ENCODE measurements at regions not wholly inside any gene's neighbourhood (a gene's known extent, or its start where the extent isn't known, plus 50 kb on each side); places are given as distances from the start of the nearest gene placed in this dataset.

DNA sequence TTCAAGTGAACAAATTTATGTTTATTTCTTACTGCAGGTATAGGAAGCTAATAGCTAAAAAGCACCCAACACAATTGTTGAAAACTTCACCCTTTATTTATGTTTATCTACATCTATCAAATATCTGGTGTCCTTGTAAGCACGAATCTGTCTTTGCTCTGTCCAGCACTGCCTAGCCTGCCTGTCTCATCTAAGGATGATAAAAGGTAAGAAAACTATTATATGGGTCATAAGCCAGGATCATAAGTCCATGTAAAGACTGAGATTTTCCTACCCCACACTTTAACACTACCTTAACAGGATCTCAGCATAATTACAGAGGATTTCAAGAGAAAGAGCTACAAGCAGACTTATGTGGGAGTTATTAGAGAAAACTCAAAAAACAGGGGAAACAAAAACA is 365.6 kb upstream of the TMEFF2 start:
- TF ChIP-seq, protein P1, sequence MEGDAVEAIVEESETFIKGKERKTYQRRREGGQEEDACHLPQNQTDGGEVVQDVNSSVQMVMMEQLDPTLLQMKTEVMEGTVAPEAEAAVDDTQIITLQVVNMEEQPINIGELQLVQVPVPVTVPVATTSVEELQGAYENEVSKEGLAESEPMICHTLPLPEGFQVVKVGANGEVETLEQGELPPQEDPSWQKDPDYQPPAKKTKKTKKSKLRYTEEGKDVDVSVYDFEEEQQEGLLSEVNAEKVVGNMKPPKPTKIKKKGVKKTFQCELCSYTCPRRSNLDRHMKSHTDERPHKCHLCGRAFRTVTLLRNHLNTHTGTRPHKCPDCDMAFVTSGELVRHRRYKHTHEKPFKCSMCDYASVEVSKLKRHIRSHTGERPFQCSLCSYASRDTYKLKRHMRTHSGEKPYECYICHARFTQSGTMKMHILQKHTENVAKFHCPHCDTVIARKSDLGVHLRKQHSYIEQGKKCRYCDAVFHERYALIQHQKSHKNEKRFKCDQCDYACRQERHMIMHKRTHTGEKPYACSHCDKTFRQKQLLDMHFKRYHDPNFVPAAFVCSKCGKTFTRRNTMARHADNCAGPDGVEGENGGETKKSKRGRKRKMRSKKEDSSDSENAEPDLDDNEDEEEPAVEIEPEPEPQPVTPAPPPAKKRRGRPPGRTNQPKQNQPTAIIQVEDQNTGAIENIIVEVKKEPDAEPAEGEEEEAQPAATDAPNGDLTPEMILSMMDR (conservative IDR thresholded peaks at IDR 0.05): no peak
- no peak for TF ChIP-seq EZH2 (IDR thresholded peaks at IDR 0.05; ENCODE audit: low read depth)

Data from PC-9 (cell line).